Ammon's horn (tissue), 1 donor: ENCODE measurements at regions not wholly inside any gene's neighbourhood (a gene's known extent, or its start where the extent isn't known, plus 50 kb on each side); places are given as distances from the start of the nearest gene placed in this dataset.

ENCODE experiments used
- DNase-seq: peaks from one replicate; pipeline ENCODE4 v3.0.0-alpha.2; 2016; ENCODE audit warnings: low spot score

DNA sequence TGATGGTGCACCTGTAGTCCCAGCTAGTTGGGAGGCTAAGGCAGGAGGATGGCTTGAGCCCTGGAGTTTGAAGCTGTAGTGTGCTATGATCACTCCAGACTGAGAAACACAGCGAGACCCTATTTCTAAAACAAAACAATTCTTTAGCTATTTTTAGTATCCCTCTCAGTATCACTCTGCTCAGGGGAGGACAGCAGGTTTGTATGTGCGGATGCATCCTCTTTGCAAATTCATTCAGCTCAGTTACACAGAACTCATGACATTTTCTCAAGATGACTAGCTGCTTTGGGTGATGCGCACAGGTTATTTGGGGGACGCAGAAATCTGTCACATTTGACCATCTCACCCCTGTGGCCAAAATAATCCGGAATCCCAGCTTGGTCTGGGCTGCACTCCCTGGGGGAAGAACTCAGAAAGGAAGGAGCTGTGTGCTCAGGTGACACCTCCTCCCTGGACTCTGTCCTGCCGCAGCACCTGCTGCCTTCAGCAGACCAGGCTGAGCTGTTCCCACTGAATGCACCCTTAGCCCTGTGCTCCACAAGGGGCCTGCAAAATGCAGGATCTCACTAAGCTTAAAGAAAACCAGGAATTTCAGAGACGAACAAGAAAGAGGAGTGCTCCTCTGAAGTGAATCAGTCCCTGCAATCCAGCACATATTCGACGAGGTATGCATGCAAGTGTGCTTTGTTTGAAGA is 89.5 kb upstream of the PGBD5 start:
- no peak for DNase-seq

DNA sequence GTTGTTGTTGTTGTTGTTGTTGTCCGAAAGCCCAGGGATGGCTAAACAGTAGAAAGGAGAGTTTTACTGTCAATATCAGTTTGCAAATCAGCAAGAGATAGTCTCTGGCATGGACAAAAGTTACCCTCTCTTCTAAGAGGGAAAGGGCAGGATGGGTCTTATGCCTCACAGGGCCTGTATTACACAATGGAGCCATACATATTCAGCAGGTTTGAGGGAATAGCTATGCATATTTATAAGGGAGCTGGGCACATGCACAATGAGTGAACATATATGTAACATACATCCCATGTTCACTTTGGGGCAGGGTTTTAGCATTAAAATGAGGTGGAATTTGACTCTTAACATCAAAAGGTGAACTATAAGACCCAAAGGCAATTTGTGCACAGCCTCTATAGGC is 84.4 kb upstream of the PGBD5 start:
- no peak for DNase-seq

DNA sequence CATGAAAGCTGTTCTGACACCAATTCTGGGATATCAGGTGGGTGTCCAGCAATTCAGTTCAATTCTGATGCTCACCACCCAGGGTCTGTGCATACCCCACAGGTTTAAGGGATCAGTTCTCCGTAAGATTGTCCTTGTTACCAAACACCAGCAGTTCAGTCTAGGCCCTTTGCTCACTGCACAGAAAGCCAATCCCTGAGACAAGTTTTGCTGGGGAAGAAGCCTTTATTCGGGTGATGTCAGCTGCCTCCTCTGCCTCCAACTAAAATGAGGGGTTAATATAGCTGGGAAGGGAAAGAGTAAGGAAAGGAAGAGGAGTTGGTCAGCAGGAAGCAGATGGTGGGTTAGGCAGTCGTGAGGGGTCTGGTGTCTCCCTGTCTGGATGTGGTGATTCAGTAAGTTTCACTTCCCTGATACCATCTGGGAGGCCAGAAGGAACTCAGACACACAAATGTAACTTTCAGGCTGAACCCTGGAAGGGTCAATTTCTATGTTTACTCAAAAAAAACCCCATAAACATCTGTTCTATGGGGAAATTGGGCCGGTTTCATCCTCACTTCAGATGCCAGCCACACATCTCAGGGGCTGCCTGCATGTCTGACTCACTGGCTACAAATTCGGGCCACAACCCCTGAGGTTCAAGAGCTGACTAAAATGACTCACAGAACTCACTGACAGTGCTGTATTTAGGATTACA is 83.3 kb upstream of the PGBD5 start:
- DNase-seq: peak; percentile 37

DNA sequence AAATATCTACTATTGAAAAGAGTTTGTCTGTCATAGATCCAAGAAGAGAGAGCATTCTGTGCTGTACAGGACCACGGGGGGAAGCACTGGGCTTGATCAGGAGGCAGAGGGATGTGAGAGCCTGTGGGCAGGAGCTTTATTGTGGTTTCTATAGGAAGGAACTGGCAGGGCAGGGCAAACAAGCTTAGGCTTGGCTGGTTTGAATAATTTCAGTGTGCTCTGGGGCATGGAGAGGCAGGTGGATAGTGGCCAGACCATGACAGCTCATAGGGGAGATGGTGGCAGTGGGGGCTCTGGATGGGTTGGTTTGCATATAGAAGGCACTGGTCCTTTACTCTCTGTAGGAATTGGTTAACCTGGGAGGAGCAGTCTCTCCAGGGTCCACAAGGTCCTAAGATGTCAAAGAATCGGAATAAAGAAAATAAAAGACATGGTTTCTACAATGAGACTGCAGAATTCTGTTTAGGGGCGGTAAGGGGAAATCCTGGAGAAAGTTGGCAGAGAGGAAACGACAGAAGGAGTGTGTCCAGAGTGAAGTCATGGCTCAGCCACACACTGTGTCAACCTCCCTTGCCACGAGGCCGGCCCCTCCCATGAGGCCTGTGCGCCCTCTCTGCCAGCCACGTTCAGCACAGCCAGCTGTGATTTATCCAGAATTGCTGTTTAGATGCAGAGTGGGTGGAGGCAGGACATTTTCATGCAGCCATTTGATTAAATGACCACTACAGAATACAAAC is 81.7 kb upstream of the PGBD5 start:
- DNase-seq: peak; percentile 84

DNA sequence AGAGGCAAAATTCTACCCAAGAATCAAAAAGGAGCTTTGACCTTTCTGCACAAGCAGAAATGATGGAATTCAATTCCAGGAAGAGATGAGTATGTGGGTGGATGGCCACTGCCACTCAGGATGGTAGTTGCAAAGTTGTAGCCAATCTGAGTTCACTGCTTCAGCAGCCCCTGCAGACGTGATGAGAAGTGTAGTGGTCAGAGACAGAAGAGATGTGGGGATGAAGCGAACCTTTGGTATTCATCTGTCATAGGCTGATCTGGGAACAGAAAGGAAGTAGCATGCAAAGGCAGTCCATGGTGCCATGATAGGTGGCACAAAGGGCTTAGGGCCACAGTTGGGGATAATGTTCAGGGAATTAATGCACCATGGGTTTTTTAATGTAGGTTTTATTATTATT is 81.1 kb upstream of the PGBD5 start:
- no peak for DNase-seq

DNA sequence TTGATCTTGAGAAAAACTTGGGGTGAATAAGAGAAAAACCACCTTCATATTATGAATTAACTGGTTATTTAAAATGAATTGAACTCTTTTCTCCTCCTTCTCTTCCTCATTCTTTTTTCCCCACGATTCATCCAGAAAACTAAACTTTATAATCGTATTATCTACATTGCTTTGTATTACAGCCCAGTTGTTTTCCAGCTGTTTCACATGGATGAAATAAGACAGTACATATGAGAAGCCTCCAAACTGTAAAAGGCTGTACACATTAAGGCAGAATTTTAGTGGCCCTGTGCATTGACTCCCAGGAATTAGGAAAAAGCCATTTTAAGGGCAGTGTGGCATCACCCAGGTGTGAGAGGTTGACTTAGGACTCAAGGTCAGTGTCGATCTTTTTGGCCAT is 80.3 kb upstream of the PGBD5 start:
- DNase-seq: no peak

DNA sequence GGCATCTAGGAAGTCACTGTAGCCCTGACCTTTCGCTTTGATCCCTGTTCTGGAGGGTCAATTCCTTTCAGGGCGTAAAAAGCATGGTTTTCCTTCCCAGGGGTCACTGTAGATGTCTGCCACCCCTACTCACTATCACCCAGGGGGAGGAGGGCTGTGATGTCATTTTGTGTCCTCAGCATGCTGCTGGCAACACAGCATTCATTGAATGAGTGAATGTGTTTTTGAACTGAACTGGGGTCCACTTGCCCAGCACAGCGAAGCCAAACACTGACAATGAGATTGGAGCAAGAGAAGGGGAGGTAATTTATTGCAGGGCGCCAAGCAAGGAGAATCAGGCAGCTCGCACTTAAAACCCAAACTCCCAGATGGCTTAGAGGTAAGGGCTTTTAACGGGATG is 78.2 kb upstream of the PGBD5 start:
- DNase-seq: no peak

DNA sequence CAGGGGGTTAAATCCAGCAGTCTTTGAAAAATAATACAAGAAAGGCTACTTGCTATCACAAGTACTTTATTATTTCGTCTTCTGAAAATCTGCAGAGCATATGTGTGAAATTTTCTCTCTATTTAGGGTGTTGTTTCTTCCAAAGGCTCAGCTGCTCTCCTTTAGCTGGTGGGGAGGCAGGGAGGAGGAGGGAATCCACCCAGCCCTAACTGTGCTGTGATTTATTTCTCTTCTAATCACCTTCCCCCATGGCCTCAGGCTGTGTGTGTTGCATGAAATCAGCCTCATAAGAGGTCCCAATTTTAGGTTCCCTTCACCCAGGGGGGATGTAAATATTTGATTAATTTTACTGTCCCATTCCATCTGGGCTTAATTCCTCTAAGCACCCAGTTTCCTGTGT is 77.6 kb upstream of the PGBD5 start:
- DNase-seq: peak; percentile 44

DNA sequence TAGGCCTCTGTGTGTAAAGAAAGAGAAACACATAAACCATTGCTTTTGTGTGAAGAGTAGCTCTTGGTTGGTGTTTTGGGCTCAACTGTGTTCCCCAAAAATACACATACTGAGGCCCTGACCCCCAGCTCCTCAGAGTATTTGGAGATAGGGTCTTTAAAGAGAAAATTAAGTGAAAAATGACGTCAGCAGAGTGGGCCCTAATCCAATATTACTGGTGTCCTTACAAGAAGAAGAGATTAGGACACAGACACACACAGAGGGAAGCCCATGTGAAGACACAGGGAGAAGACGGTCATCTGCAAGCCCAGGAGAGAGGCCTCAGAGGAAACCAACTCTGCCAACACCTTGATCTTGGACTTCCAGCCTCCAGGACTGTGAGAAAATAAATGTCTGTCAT is 76.9 kb upstream of the PGBD5 start:
- DNase-seq: no peak

DNA sequence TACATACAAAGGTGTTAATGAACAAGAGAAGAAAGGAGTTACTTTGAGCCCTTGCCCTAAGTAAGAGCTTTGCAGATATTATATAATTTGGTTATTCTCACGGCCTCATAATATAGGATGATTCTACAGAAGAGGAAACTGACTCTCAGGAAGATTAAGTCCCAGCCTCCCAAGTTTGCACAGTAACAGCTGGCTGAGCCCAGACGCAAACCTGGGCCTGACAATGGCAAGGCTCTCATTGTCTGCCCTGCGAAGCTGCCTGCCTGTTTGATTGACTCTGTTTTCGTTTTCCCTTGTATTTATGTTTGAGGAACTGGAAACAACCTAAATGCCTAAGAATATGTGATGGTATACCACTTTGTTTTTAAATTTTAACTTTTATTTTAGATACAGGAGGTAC is 76.2 kb upstream of the PGBD5 start:
- DNase-seq: no peak

DNA sequence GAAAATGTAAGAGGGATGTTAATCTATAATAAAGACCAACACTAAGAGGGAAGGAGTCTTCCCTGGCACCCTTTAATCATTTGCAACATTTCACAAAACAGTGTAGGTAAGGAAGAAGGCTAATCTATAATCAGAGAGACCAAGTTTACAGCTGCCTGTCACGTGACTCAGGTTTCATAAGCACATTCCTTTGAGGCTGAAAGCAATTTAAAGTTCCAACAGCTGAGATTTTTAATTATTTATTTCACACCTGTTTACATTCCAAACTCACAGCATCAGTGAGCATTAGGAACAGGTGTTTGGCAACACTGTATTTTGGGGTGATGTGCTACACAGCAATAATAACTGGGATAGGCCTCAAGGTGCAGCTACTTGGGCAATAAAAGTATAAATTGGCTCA is 75.7 kb upstream of the PGBD5 start:
- no peak for DNase-seq

DNA sequence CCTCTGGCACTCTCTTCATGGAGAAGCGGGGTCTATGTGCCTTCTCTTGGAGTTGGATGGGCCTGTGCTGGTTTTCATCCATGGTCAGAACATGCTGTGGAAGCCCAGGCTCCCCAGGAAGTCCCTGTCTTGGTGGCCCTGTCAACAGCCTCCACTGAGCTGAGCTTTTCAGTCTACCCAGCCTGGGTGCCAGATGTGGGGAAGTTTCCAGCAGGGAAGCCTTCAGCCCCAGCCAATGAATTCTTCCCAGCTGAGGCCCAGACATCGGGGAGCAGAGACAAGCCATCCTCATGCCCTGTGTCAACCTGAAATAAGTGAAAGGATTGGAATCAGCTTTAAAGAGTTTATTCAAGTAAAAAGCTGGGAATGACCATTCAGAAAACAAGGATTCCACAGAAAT is 75.1 kb upstream of the PGBD5 start:
- DNase-seq: no peak

DNA sequence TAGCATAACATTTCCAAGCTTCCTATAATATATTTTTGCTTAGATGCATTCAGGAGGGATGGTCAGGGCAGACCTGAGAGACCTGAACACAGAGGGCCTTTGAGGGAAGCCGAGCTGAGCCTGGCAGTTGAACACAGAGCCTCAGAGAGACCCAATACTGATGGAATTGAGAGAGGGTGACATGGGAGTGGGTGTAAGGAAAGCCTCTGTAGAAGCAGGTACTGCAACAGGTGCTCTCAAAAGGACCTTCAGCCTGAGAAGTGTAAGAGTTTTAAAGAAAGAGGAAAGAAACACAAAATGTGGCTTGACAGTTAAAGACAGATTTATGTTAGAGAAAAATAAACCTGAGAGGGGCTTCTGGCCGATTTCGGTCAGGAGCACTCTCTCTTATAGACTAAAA is 73.9 kb upstream of the PGBD5 start:
- no peak for DNase-seq

DNA sequence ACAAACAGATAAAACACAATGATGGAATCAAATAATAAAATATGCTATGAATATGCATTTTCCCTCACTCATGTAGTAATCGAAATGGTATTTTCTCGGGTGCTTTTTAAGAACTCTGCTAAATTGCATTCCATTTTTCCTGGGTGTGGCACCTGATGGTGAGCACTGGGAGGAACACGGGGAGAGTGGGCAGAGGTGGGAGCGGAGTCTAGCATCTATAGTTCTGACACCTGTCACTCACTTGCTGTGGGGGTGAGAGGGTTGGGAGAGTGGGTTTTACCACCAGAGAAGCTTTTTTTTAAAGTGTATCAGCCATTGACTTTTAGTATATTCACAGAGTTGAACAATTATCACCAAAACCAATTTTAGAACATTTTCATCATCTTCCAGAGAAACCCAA is 73.4 kb upstream of the PGBD5 start:
- no peak for DNase-seq

DNA sequence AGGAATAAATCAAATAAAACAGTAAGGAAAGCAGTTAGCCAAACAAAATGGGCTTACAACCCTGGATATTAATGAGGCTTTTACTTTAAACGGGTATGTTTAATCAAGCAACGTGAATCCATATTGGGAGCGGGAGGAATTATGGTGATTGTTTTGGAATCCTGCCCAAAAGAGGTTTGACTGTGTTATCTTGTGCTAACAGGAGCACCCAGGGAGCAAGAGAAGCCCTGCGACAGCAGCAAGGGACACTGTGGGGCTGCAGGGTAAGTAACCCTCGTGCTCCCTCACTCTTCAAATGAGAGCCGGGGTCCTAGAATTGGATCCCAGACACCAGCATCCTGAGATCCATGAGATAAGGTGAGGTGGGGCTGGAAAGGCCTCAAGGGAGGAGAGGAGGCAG is 72.6 kb upstream of the PGBD5 start:
- DNase-seq: no peak

DNA sequence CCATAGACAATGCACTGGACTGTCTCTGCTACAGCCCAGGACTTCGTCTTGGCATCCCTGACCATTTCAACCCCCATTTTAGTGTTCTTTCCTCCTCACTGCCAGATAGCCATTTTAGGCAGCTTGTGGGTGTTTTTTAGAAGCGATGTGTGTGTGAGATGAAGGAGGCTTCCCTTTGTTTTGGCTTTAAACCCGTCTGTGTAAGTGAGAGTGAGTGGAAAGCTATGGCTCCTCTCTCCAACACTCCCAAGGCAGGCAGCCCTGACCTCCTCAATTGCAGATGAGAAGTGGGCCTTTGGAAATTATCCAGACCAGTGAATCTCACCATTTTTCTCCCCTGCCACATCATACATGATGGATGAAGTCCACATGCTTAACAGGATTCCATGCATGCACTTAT is 70.3 kb upstream of the PGBD5 start:
- no peak for DNase-seq

DNA sequence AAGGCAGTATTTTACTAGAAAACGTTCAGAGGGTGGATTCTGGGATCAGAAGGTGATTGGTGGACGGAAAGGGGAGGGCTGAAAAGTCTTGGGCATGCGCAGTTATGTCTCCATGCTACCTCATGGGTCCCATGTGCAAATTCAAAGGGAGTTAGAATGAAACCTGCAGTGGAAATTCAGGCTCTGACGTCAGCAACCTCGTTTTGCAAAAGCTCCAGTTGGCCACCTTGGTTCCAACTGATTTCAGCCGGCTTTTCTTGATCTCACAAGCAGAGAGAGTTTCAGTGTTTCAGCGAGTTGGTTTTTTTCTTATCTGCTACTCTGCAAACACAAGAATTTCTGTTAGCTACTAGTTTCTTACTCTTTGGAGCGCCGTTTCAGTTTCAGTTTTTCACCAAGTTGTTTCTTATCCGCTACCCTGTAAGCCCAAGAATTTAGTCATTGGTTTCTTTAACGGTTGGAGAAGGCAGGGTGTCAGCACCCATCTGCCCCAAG is 69.8 kb upstream of the PGBD5 start:
- no peak for DNase-seq

DNA sequence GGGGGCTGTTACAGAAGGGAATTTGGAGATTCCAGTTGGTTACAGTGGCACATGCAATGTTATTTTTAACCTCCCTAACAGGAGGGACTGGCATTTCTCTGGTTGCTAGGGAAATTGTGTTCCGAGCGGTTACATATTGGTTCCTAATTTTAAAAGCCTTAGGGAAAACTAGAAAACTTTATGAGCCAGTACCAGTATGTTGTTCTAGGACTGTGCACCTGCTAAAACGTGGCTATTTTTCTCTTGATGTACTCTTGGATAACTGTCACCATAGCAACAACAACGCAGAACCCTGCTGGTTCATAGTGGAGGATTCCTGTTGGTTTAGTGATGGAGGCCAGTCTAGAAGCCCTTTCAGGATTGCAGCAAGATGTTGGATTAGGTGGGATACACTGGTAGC is 68.9 kb upstream of the PGBD5 start:
- DNase-seq: peak; percentile 43

DNA sequence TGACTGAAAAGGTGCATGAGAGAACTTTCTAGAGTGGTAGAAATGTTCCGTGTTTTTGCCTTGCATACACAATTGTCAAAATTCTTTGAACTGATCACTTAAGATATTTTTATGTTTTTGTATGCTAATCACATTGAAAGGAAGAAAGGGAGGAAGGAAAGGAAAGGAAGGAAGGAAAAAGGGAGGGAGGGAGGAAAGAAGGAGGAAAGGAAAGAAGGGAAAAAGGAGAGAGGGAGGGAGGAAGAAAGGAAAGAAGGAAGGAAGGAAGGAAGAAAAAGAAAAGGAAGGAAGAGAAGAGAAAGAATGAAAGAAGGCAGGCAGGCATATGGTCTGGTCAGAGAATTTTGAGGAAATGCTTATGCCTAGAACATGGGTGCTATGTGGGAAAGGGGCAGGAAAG is 68.4 kb upstream of the PGBD5 start:
- no peak for DNase-seq

DNA sequence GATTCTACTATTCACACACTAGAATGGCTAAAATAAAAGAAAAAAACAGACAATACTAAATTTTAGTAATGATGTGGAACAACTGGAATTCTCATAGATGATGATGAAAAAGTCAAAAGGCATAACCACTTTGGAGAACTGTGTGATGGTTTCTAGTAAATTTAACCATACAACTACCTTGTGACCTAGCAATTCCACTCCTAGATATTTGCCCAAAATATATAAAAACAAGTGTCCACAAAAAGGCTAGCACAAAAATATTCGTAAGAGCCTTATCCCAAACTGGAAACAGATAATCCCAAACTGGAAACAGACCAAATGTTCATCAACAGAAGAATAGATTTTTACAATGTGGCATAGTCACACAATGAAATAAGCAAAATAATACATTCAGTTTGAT is 67.9 kb upstream of the PGBD5 start:
- no peak for DNase-seq

DNA sequence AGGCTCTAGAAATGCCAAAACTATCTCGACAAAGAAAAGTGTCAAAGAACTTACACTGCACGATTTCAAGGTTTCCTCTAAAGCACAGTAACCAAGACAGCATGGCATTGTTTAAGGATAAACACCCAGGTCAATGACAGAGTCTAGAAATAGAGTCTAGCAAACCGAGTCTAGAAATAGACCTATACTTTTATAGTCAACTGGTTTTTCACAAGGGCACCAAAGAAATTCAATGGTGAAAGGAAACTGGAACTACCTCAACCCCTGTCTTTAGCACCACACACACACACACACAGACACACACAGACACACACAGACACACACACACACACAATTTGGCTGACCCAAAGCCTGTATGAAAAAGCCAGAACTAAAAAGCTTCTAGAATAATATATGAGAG is 67.1 kb upstream of the PGBD5 start:
- no peak for DNase-seq

DNA sequence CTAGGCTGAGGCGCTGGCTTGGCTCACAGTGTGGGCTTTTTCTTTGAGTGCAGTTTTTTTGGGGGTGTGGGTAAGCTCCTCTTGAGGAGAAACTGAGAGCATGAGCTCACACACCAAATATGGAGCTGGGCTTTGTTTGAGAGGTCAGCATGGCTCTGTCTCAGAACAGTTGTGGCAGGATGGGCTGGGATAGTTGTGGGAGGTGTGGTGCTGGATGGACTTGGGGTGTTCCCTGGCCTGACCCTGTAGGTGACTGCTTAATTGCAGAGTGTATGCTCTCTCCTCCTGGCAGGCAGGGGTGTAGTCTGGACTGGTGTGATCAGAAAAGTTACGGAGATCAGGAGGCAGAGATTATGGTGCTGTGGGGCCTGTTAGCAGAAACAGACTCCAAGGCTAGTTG is 64.3 kb upstream of the PGBD5 start:
- DNase-seq: no peak

DNA sequence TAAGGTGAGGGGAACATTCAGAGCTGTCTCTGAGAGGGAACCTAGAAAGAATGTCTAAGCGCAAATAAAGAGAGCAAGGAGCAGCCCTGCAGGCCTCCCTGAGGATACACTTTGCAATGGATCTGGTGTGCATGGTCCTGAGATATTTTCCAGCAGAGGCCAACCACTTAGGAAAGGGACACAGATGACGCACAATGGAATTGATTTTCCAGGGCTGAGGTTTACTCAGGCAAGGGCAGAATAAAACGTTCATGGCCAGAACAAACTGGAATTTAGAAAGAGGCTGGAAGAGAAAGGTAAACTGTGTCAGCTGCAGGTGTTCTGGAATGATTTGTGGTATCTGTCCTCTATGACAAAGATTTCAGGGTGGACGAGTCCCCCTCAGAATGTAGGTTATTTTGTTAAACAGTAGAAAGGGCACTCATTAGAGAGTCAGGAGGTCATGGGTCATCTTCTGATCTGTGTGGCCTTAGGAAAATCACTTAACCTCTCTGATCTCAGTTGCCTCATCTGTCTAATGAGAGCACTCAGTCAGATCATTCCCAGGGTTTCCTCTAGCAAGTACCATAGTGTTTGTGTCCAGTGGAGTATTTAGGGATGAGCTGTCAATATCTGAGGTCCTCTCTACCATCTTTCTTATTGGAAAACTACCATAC is 61.8 kb upstream of the PGBD5 start:
- DNase-seq: no peak
